HepG2 (cell line): ENCODE measurements at regions not wholly inside any gene's neighbourhood (a gene's known extent, or its start where the extent isn't known, plus 50 kb on each side); places are given as distances from the start of the nearest gene placed in this dataset.
A peak's percentile ranks its signal among the peaks of the same experiment; 100 is the strongest.

Experiments used
- ATAC-seq: fragments of 200-7000 bp; cut with Tn5 transposase; 3 replicates; pipeline ENCODE4 v1.9.1; 2020; ENCODE audit warnings: mild to moderate bottlenecking, moderate library complexity
- BruUV-seq: library from RNA; stranded (reverse); fragments of 400-500 nt; replicated peaks from 2 replicates; lab custom pipeline; 2021; lab: Mats Ljungman, UMichigan
- CTCF ChIA-PET: fragments of 300-600 bp; formaldehyde crosslinking; extraction: SDS; loops from one replicate; lab custom pipeline; 2021; ENCODE audit warnings: low total read pairs, inconsistent platforms, low intra/inter-chr PET ratio; lab: Yijun Ruan, JAX
- POLR2A ChIA-PET: fragments of 350-600 bp; sonication (Branson Sonifier 250); formaldehyde crosslinking; loops from one replicate; lab custom pipeline; 2020; ENCODE audit warnings: antibody characterized with exemption, inconsistent platforms; lab: Yijun Ruan, JAX
- DNase-seq: peaks from one replicate; pipeline ENCODE4 v3.0.0-alpha.2; 2015; ENCODE audit warnings: low spot score
- FAIRE-seq: peaks from 3 replicates; lab custom pipeline; 2011; peaks lifted over from hg19 to GRCh38; lab: Jason Lieb, UNC
- H2AFZ ChIP-seq: one replicate; pipeline ENCODE4 v1.6.1; 2011; ENCODE audit warnings: low read length, inconsistent platforms
- H3K27ac ChIP-seq: fragments of 300-600 bp; 3 replicates; pipeline ENCODE4 v1.8.0; 2011; ENCODE audit warnings: mixed run types, mild to moderate bottlenecking, mixed read lengths, low read length, inconsistent platforms; ENCODE audit not compliant: insufficient read depth; ENCODE audit errors: extremely low read length
- H3K27me3 ChIP-seq, 2 experiments: fragments of 200-600 bp in 1 of 2; 2 replicates in 1 of 2; 3 replicates in 1 of 2; pipeline versions ENCODE4 v1.6.0 to v1.8.0; 2011; ENCODE audit warnings: low read length in 2 of 2, mild to moderate bottlenecking in 2 of 2, moderate library complexity in 2 of 2, inconsistent platforms in 1 of 2; ENCODE audit not compliant: insufficient read depth in 2 of 2, control insufficient read depth in 1 of 2
- H3K36me3 ChIP-seq, 2 experiments: fragments of 200-600 bp in 1 of 2; replicated peaks in 1 of 2; 2 replicates in 1 of 2; 3 replicates in 1 of 2; pipeline versions ENCODE4 v1.5.1 to v1.8.0; 2011; ENCODE audit warnings: low read length in 2 of 2, inconsistent platforms in 1 of 2; ENCODE audit not compliant: insufficient read depth in 2 of 2, control insufficient read depth in 1 of 2
- H3K4me1 ChIP-seq: 2 replicates; pipeline ENCODE4 v1.5.1; 2012; ENCODE audit warnings: low read length, inconsistent platforms; ENCODE audit not compliant: insufficient read depth
- H3K4me2 ChIP-seq: 2 replicates; pipeline ENCODE4 v1.6.0; 2011; ENCODE audit warnings: low read depth, low read length, inconsistent platforms
- H3K4me3 ChIP-seq, 3 experiments: fragments of 200-600 bp in 1 of 3; sonication (generic), shearing (Covaris generic) in 1 of 3; replicated peaks in 1 of 3; 2 replicates each; pipeline ENCODE4 v1.5.1; 2011 to 2016; ENCODE audit warnings: low read length in 3 of 3, inconsistent platforms in 2 of 3, low read depth in 2 of 3, mild to moderate bottlenecking in 2 of 3, control low read depth in 1 of 3, mixed read lengths in 1 of 3; ENCODE audit not compliant: insufficient read depth in 1 of 3
- H3K79me2 ChIP-seq: one replicate; pipeline ENCODE4 v1.6.1; 2011; ENCODE audit warnings: low read length, inconsistent platforms; ENCODE audit not compliant: insufficient read depth
- H3K9ac ChIP-seq: 2 replicates; pipeline ENCODE4 v1.6.0; 2011; ENCODE audit warnings: mild to moderate bottlenecking, low read depth, low read length, inconsistent platforms; ENCODE audit not compliant: insufficient read depth
- H3K9me3 ChIP-seq: 2 replicates; pipeline ENCODE4 v1.5.1; 2012; ENCODE audit warnings: mild to moderate bottlenecking, low read length
- H4K20me1 ChIP-seq: 2 replicates; pipeline ENCODE4 v1.6.0; 2011; ENCODE audit warnings: inconsistent platforms, mild to moderate bottlenecking, low read length, moderate library complexity; ENCODE audit not compliant: insufficient read depth
- ATF7 ChIP-seq, 2 experiments: fragments of 450-650 bp in 1 of 2; sonication (generic) in 1 of 2; formaldehyde crosslinking in 1 of 2; IDR thresholded peaks; 2 replicates each; pipeline versions ENCODE4 v1.4.0 to v1.6.1; 2016 to 2020; ENCODE audit warnings: antibody characterized with exemption in 1 of 2, mild to moderate bottlenecking in 1 of 2, missing genetic modification reagents in 1 of 2
- CREB1 ChIP-seq, 2 experiments: fragments of 450-650 bp in 1 of 2; IDR thresholded peaks; 2 replicates each; pipeline ENCODE4 v1.6.1; 2016 to 2017; ENCODE audit warnings: control low read depth in 1 of 2, mild to moderate bottlenecking in 1 of 2, missing compliant biosample characterization in 1 of 2, missing genetic modification characterization in 1 of 2
- MAFK ChIP-seq, 2 experiments: IDR thresholded peaks in 1 of 2; conservative IDR thresholded peaks in 1 of 2; 2 replicates each; pipeline ENCODE4 v1.6.1; 2011; ENCODE audit warnings: improper control_type of control experiment in 2 of 2, low read length in 2 of 2
- ZSCAN30 ChIP-seq: sonication (generic); formaldehyde crosslinking; IDR thresholded peaks from 2 replicates; pipeline ENCODE4 v1.5.0; 2020; ENCODE audit warnings: mild to moderate bottlenecking, missing genetic modification reagents
- WGBS: methylation state at CpG from one replicate; pipeline ENCODE4 v1.1.6; 2017; ENCODE audit warnings: low lambda C conversion rate; 5-methylcytosine and 5-hydroxymethylcytosine counted together
- in situ Hi-C: cut with HindIII; loops from 2 replicates; pipeline ENCODE4 v1.10.0; 2017; ENCODE audit warnings: low pct_unique_long_range_greater_than_20kb; ENCODE audit not compliant: extremely low pct_ligation_motif_present
- intact Hi-C: fragments of 100-400 bp; cut with micrococcal nuclease; formaldehyde crosslinking; loops from one replicate; pipeline ENCODE4 v1.10.0; 2022; ENCODE audit not compliant: unreplicated experiment
- TF ChIP-seq, protein P1 (sequence below), 2 experiments: fragments of 450-650 bp in 1 of 2; sonication (generic) in 1 of 2; formaldehyde crosslinking in 1 of 2; IDR thresholded peaks; 2 replicates each; pipeline versions ENCODE4 v1.6.1 to v1.8.0; 2016 to 2022; ENCODE audit warnings: antibody characterized with exemption in 1 of 2, mild to moderate bottlenecking in 1 of 2, missing genetic modification reagents in 1 of 2

GRCh38 chr2:185667452-185667851 is 71.2 kb upstream of the FSIP2 start:
- FAIRE-seq (no peak), DNase-seq (no peak), ATAC-seq (no peak)
- H3K9me3 ChIP-seq = no peaks in the 10 kb centered on the region
- TF ChIP-seq CREB1 (IDR thresholded peaks at IDR 0.05) (peak; percentile 98), CREB1 (CRISPR knock-in tag; IDR thresholded peaks at IDR 0.05) (no peak), ZSCAN30 (CRISPR knock-in tag) (no peak), ATF7 (IDR thresholded peaks at IDR 0.05) (peak; percentile 100), ATF7 (CRISPR knock-in tag; IDR thresholded peaks at IDR 0.05) (no peak), MAFK (conservative IDR thresholded peaks at IDR 0.05 in 1 of 2, IDR thresholded peaks at IDR 0.05 in 1 of 2; ENCODE audit: low read length in 2 of 2) (peak; percentile 17 to 51; a peak in 2 of 4 replicates)
- TF ChIP-seq, protein P1, sequence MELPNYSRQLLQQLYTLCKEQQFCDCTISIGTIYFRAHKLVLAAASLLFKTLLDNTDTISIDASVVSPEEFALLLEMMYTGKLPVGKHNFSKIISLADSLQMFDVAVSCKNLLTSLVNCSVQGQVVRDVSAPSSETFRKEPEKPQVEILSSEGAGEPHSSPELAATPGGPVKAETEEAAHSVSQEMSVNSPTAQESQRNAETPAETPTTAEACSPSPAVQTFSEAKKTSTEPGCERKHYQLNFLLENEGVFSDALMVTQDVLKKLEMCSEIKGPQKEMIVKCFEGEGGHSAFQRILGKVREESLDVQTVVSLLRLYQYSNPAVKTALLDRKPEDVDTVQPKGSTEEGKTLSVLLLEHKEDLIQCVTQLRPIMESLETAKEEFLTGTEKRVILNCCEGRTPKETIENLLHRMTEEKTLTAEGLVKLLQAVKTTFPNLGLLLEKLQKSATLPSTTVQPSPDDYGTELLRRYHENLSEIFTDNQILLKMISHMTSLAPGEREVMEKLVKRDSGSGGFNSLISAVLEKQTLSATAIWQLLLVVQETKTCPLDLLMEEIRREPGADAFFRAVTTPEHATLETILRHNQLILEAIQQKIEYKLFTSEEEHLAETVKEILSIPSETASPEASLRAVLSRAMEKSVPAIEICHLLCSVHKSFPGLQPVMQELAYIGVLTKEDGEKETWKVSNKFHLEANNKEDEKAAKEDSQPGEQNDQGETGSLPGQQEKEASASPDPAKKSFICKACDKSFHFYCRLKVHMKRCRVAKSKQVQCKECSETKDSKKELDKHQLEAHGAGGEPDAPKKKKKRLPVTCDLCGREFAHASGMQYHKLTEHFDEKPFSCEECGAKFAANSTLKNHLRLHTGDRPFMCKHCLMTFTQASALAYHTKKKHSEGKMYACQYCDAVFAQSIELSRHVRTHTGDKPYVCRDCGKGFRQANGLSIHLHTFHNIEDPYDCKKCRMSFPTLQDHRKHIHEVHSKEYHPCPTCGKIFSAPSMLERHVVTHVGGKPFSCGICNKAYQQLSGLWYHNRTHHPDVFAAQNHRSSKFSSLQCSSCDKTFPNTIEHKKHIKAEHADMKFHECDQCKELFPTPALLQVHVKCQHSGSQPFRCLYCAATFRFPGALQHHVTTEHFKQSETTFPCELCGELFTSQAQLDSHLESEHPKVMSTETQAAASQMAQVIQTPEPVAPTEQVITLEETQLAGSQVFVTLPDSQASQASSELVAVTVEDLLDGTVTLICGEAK (IDR thresholded peaks at IDR 0.05) = 0 out of 2 replicates have a peak, but pooled peaks have one; percentile 8
- TF ChIP-seq, protein P1 (CRISPR knock-in tag; IDR thresholded peaks at IDR 0.05) = no peak
- BruUV-seq = no TSS peak
- H4K20me1 ChIP-seq = no peaks in the 10 kb centered on the region
- H3K4me2 ChIP-seq = no peak overlapping the region
- H2AFZ ChIP-seq = no peak overlapping the region
- in situ Hi-C loops = no loop called here
- no peak overlapping the region for H3K27ac ChIP-seq
- 38% methylated on average over 2 of the region's 2 CpGs for WGBS
- H3K36me3 ChIP-seq = no peaks in the 10 kb centered on the region
- no peaks in the 10 kb centered on the region for H3K79me2 ChIP-seq
- CTCF ChIA-PET = no interaction called here
- H3K4me3 ChIP-seq = no peak overlapping the region
- no peaks in the 10 kb centered on the region; a peak in 1 of 5 replicates for H3K27me3 ChIP-seq
- H3K9ac ChIP-seq = no peak overlapping the region
- H3K4me1 ChIP-seq = no peaks in the 10 kb centered on the region
- POLR2A ChIA-PET = no interaction called here
- intact Hi-C loops = no loop called here
